OCI-LY1 (cell line): ENCODE measurements at regions not wholly inside any gene's neighbourhood (a gene's known extent, or its start where the extent isn't known, plus 50 kb on each side); places are given as distances from the start of the nearest gene placed in this dataset.

ENCODE experiments used
- H2AFZ ChIP-seq: fragments of 200-600 bp; sonication (generic), shearing (Covaris generic); 2 replicates; pipeline ENCODE4 v1.6.0; 2014; ENCODE audit warnings: antibody characterized with exemption, mild to moderate bottlenecking, low read length
- H3F3A ChIP-seq: fragments of 200-600 bp; sonication (generic), shearing (Covaris generic); 2 replicates; pipeline ENCODE4 v1.6.0; 2014; ENCODE audit warnings: mild to moderate bottlenecking, antibody characterized with exemption, low read length, moderate library complexity; ENCODE audit not compliant: insufficient read depth
- H3K27ac ChIP-seq: fragments of 200-600 bp; sonication (generic); 2 replicates; pipeline ENCODE4 v1.5.1; 2014; ENCODE audit warnings: low read length, mixed run types, mild to moderate bottlenecking, low read depth; ENCODE audit not compliant: poor library complexity, severe bottlenecking
- H3K27me3 ChIP-seq: fragments of 200-600 bp; sonication (generic); 2 replicates; pipeline ENCODE4 v1.6.0; 2014; ENCODE audit warnings: antibody characterized with exemption, mild to moderate bottlenecking, low read length, moderate library complexity; ENCODE audit not compliant: insufficient read depth
- H3K36me3 ChIP-seq: fragments of 200-600 bp; sonication (generic); 2 replicates; pipeline ENCODE4 v1.6.1; 2014; ENCODE audit warnings: mild to moderate bottlenecking, antibody characterized with exemption, low read length, moderate library complexity, mixed read lengths; ENCODE audit not compliant: insufficient read depth
- H3K4me1 ChIP-seq: fragments of 200-600 bp; sonication (generic); 2 replicates; pipeline ENCODE4 v1.5.1; 2014; ENCODE audit warnings: mild to moderate bottlenecking, low read length, moderate library complexity; ENCODE audit not compliant: insufficient read depth, severe bottlenecking
- H3K4me2 ChIP-seq: fragments of 200-600 bp; sonication (generic), shearing (Covaris generic); 2 replicates; pipeline ENCODE4 v1.6.1; 2014; ENCODE audit warnings: low read length
- H3K4me3 ChIP-seq: fragments of 200-600 bp; sonication (generic); 2 replicates; pipeline ENCODE4 v1.5.1; 2014; ENCODE audit warnings: low read length, low read depth, mild to moderate bottlenecking, mixed read lengths; ENCODE audit not compliant: poor library complexity, severe bottlenecking
- H3K79me2 ChIP-seq: fragments of 200-600 bp; shearing (Covaris generic); 2 replicates; pipeline ENCODE4 v1.6.1; 2016; ENCODE audit warnings: mixed run types, low read length, mixed read lengths; ENCODE audit not compliant: insufficient read depth
- H3K9ac ChIP-seq: fragments of 200-600 bp; sonication (generic), shearing (Covaris generic); 2 replicates; pipeline ENCODE4 v1.6.1; 2014; ENCODE audit warnings: mild to moderate bottlenecking, low read length, mixed read lengths
- H3K9me2 ChIP-seq: fragments of 200-600 bp; sonication (generic), shearing (Covaris generic); 2 replicates; pipeline ENCODE4 v1.6.1; 2014; ENCODE audit warnings: low read depth, mild to moderate bottlenecking, low read length, mixed read lengths
- H3K9me3 ChIP-seq: fragments of 200-600 bp; shearing (Covaris generic); 2 replicates; pipeline ENCODE4 v1.6.1; 2014; ENCODE audit warnings: low read length, mixed read lengths
- H4K20me1 ChIP-seq: fragments of 200-600 bp; sonication (generic), shearing (Covaris generic); 2 replicates; pipeline ENCODE4 v1.6.0; 2016; ENCODE audit warnings: mild to moderate bottlenecking, low read length; ENCODE audit not compliant: insufficient read depth
- CTCF ChIP-seq: fragments of 200-600 bp; sonication (generic), shearing (Covaris generic); IDR thresholded peaks from 2 replicates; pipeline ENCODE4 v1.5.1; 2017; ENCODE audit warnings: mild to moderate bottlenecking, antibody characterized with exemption, low read length, moderate library complexity, mixed read lengths
- EZH2 ChIP-seq: fragments of 200-600 bp; sonication (generic), shearing (Covaris generic); IDR thresholded peaks from 2 replicates; pipeline ENCODE4 v1.8.0; 2017; ENCODE audit warnings: borderline replicate concordance, mixed run types, mild to moderate bottlenecking, antibody characterized with exemption, low read length, moderate library complexity, mixed read lengths

GRCh38 chr7:142608630-142609428 is 140.4 kb upstream of the PRSS1 start:
- Histone ChIP-seq H3K4me3 (no peak overlapping the region), H3F3A (no peaks in the 10 kb centered on the region), H3K4me2 (no peak overlapping the region), H3K36me3 (no peaks in the 10 kb centered on the region), H4K20me1 (no peaks in the 10 kb centered on the region), H3K27ac (no peak overlapping the region), H3K4me1 (no peaks in the 10 kb centered on the region), H3K9ac (no peak overlapping the region), H3K9me2 (no peaks in the 10 kb centered on the region), H3K9me3 (no peaks in the 10 kb centered on the region), H3K79me2 (no peaks in the 10 kb centered on the region), H3K27me3 (no peaks in the 10 kb centered on the region), H2AFZ (no peak overlapping the region)
- TF ChIP-seq CTCF (no peak), EZH2 (no peak)

DNA sequence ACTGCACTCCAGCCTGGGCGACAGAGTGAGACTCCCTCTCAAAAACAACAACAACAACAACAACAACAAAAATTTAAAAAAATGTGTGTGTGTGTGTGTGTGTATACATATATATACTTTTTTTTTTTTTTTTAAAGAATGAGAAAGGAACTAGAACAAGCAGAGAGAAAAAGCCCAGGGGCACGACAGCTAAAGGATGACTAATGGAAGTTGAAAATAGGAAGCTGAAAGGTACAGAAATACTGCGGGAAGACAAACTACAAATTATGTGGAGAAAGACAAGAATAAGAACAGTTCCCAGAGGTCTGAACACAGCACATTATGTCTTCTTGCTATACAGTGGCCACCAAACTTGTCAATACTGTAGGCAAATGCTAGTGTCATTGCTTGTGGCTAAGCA is 141.9 kb upstream of the PRSS1 start:
- no peak overlapping the region for H3K4me2 ChIP-seq
- TF ChIP-seq EZH2 = no peak
- no peak for TF ChIP-seq CTCF
- H3K27me3 ChIP-seq = no peaks in the 10 kb centered on the region

GRCh38 chr7:142606081-142606480 is 143.2 kb upstream of the PRSS1 start:
- Histone ChIP-seq H3K4me2 (no peak overlapping the region), H3K27me3 (no peaks in the 10 kb centered on the region), H3K4me1 (no peaks in the 10 kb centered on the region), H3K27ac (no peak overlapping the region), H3K79me2 (no peaks in the 10 kb centered on the region), H3K9ac (no peak overlapping the region), H3K9me2 (no peaks in the 10 kb centered on the region), H3K4me3 (no peak overlapping the region), H3F3A (no peaks in the 10 kb centered on the region), H4K20me1 (no peaks in the 10 kb centered on the region), H2AFZ (no peak overlapping the region), H3K9me3 (no peaks in the 10 kb centered on the region), H3K36me3 (no peaks in the 10 kb centered on the region)
- no peak for TF ChIP-seq CTCF
- TF ChIP-seq EZH2 = no peak

More for the DNA sequence above, 141.9 kb upstream of the PRSS1 start:
- Histone ChIP-seq H3K4me1 (no peaks in the 10 kb centered on the region), H4K20me1 (no peaks in the 10 kb centered on the region), H3K27ac (no peak overlapping the region), H3F3A (no peaks in the 10 kb centered on the region), H3K9me3 (no peaks in the 10 kb centered on the region), H3K9ac (no peak overlapping the region), H2AFZ (no peak overlapping the region), H3K79me2 (no peaks in the 10 kb centered on the region), H3K4me3 (no peak overlapping the region), H3K36me3 (no peaks in the 10 kb centered on the region), H3K9me2 (no peaks in the 10 kb centered on the region)
